PC-9 (cell line): ENCODE measurements at regions not wholly inside any gene's neighbourhood (a gene's known extent, or its start where the extent isn't known, plus 50 kb on each side); places are given as distances from the start of the nearest gene placed in this dataset.
A peak's percentile ranks its signal among the peaks of the same experiment; 100 is the strongest.

Experiments used
- BruUV-seq: library from RNA; stranded (reverse); fragments of 400-500 nt; replicated peaks from 2 replicates; lab custom pipeline; 2021; lab: Mats Ljungman, UMichigan
- CTCF ChIA-PET: fragments of 300-600 bp; sonication (Branson Sonifier 250); formaldehyde crosslinking; loops from one replicate; lab custom pipeline; 2022; ENCODE audit warnings: antibody characterized with exemption; lab: Charles Lee
- POLR2A ChIA-PET: fragments of 300-600 bp; sonication (Branson Sonifier 250); formaldehyde crosslinking; loops from one replicate; lab custom pipeline; 2022; ENCODE audit warnings: antibody characterized with exemption; ENCODE audit not compliant: unreplicated experiment; lab: Charles Lee
- DNase-seq, 2 experiments: peaks; one replicate each; pipeline versions ENCODE4 v3.0.0 to v3.0.0-alpha.2; 2015 to 2022; ENCODE audit warnings: mixed read lengths in 1 of 2
- H2AFZ ChIP-seq: fragments of 200-600 bp; sonication (generic); 2 replicates; pipeline ENCODE4 v1.8.1; 2017; ENCODE audit warnings: antibody characterized with exemption
- H3F3A ChIP-seq: fragments of 200-600 bp; sonication (generic); 2 replicates; pipeline ENCODE4 v1.8.1; 2017; ENCODE audit warnings: antibody characterized with exemption, mild to moderate bottlenecking, low read depth; ENCODE audit not compliant: insufficient read depth
- H3K27ac ChIP-seq: fragments of 200-600 bp; sonication (generic); 2 replicates; pipeline ENCODE4 v1.6.1; 2016; ENCODE audit warnings: mixed run types
- H3K27me3 ChIP-seq: fragments of 200-600 bp; sonication (generic); 2 replicates; pipeline ENCODE4 v1.6.1; 2016; ENCODE audit warnings: low read depth, mixed run types; ENCODE audit not compliant: insufficient read depth
- H3K36me3 ChIP-seq: fragments of 200-600 bp; sonication (generic); 2 replicates; pipeline ENCODE4 v1.6.1; 2016; ENCODE audit warnings: low read depth, mixed run types
- H3K4me1 ChIP-seq: fragments of 200-600 bp; sonication (generic); replicated peaks from 2 replicates; pipeline ENCODE4 v1.6.1; 2016; ENCODE audit warnings: mixed run types; ENCODE audit not compliant: insufficient read depth
- H3K4me2 ChIP-seq: fragments of 200-600 bp; sonication (generic); 2 replicates; pipeline ENCODE4 v1.6.1; 2017; ENCODE audit warnings: mixed run types
- H3K4me3 ChIP-seq: fragments of 200-600 bp; sonication (generic); 2 replicates; pipeline ENCODE4 v1.6.1; 2016; ENCODE audit warnings: mixed run types
- H3K79me2 ChIP-seq: fragments of 200-600 bp; sonication (generic); 2 replicates; pipeline ENCODE4 v1.6.1; 2017; ENCODE audit warnings: low read depth, mixed run types
- H3K9me2 ChIP-seq: fragments of 200-600 bp; sonication (generic); 2 replicates; pipeline ENCODE4 v1.8.1; 2017; ENCODE audit warnings: mild to moderate bottlenecking; ENCODE audit not compliant: insufficient read depth
- H3K9me3 ChIP-seq: fragments of 200-600 bp; sonication (generic); 2 replicates; pipeline ENCODE4 v1.8.1; 2016; ENCODE audit warnings: low read depth; ENCODE audit not compliant: insufficient read depth
- H4K20me1 ChIP-seq: fragments of 200-600 bp; sonication (generic); 2 replicates; pipeline ENCODE4 v1.8.1; 2017; ENCODE audit not compliant: insufficient read depth
- EZH2 ChIP-seq: fragments of 200-600 bp; sonication (generic); IDR thresholded peaks from 2 replicates; pipeline ENCODE4 v1.8.0; 2017; ENCODE audit warnings: antibody characterized with exemption, low read depth
- intact Hi-C: fragments of 100-400 bp; cut with micrococcal nuclease; formaldehyde crosslinking; loops from one replicate; pipeline ENCODE4 v1.10.0; 2022; ENCODE audit not compliant: unreplicated experiment
- TF ChIP-seq, protein P1 (sequence below): fragments of 200-600 bp; sonication (generic); conservative IDR thresholded peaks from 2 replicates; pipeline ENCODE4 v1.6.1; 2017; ENCODE audit warnings: mixed run types, antibody characterized with exemption, mild to moderate bottlenecking, moderate library complexity

DNA sequence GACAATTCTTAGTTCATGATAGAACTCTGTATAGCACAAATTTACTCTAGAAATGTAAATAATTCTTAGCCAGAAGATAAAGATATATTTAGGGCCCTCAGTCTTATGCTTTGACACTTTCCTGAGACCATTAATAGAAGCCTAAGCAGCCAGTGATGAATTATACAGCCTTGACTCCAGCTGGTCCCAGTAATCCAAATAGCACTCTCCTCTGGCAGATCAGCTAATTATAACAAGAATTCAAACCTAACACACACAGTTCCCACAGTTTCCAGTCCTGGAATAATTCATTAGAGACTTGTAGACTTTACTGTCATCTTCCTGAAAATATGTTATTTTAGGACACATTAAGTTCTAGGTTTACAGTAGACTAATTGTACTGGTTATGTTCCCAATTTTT lies 50.4 kb downstream of the SHOC1 start:
- H3K27ac ChIP-seq = peak overlapping the region; percentile 97
- no peaks in the 10 kb centered on the region for H3K27me3 ChIP-seq
- peaks cover 8% of the 10 kb centered on the region for H3K9me3 ChIP-seq
- intact Hi-C loops = no loop called here
- H4K20me1 ChIP-seq = no peaks in the 10 kb centered on the region
- H2AFZ ChIP-seq = no peak overlapping the region
- POLR2A ChIA-PET = interaction anchor here (0.6 to 0.7 kb wide), 2 partner anchors 290 to 368 kb away, joined by 3 read pairs; no protein-coding TSS in a partner anchor
- no peak for DNase-seq
- peaks cover 26% of the 10 kb centered on the region for H3K4me1 ChIP-seq
- no TSS peak for BruUV-seq
- H3K79me2 ChIP-seq = no peaks in the 10 kb centered on the region
- CTCF ChIA-PET = no interaction called here
- H3K36me3 ChIP-seq = no peaks in the 10 kb centered on the region
- H3K9me2 ChIP-seq = no peaks in the 10 kb centered on the region
- H3F3A ChIP-seq = peaks cover 13% of the 10 kb centered on the region
- peak overlapping the region; percentile 58; the same call in 1 of the 2 replicates for H3K4me2 ChIP-seq
- TF ChIP-seq EZH2 = no peak
- TF ChIP-seq, protein P1, sequence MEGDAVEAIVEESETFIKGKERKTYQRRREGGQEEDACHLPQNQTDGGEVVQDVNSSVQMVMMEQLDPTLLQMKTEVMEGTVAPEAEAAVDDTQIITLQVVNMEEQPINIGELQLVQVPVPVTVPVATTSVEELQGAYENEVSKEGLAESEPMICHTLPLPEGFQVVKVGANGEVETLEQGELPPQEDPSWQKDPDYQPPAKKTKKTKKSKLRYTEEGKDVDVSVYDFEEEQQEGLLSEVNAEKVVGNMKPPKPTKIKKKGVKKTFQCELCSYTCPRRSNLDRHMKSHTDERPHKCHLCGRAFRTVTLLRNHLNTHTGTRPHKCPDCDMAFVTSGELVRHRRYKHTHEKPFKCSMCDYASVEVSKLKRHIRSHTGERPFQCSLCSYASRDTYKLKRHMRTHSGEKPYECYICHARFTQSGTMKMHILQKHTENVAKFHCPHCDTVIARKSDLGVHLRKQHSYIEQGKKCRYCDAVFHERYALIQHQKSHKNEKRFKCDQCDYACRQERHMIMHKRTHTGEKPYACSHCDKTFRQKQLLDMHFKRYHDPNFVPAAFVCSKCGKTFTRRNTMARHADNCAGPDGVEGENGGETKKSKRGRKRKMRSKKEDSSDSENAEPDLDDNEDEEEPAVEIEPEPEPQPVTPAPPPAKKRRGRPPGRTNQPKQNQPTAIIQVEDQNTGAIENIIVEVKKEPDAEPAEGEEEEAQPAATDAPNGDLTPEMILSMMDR = no peak
- H3K4me3 ChIP-seq = no peak overlapping the region

DNA sequence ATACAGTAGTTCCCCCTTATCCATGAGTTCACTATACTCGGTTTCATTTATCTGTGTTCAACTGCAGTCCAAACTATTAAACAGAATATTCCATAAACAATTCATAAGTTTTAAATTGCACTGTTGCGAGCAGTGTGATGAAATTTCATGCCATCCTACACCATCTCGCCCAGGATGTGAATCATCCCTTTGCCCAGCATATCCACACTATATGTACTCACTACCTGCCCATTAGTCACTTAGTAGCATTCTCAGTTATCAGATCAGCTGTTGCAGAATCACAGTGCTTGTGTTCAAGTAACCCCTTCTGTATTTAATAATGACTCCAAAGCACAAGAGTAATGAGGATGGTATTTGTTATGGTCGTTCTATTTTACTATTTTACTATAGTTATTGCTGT lies 51.5 kb downstream of the SHOC1 start:
- no peaks in the 10 kb centered on the region for H3K36me3 ChIP-seq
- intact Hi-C loops = no loop called here
- no TSS peak for BruUV-seq
- peaks cover 16% of the 10 kb centered on the region for H3F3A ChIP-seq
- no peaks in the 10 kb centered on the region for H3K9me2 ChIP-seq
- no peaks in the 10 kb centered on the region for H3K27me3 ChIP-seq
- peak; percentile 53 to 91 for DNase-seq
- 0 out of 2 replicates have a peak overlapping the region, but pooled peaks have one; percentile 3 for H3K4me3 ChIP-seq
- ChIA-PET POLR2A (interaction anchor here (0.6 to 1.1 kb wide), 2 partner anchors 31 to 112 kb away, joined by 3 to 19 read pairs; partner anchors contain the start of gene DNAJC25), CTCF (no interaction called here)
- no peaks in the 10 kb centered on the region for H3K79me2 ChIP-seq
- peaks cover 11% of the 10 kb centered on the region for H3K9me3 ChIP-seq
- peak overlapping the region; percentile 97 for H3K27ac ChIP-seq
- H3K4me2 ChIP-seq = peak overlapping the region; percentile 58
- TF ChIP-seq, protein P1 = no peak
- TF ChIP-seq EZH2 = no peak
- peaks cover 26% of the 10 kb centered on the region for H3K4me1 ChIP-seq
- H4K20me1 ChIP-seq = peaks cover 3% of the 10 kb centered on the region; the same call in 1 of the 2 replicates
- H2AFZ ChIP-seq = 0 out of 2 replicates have a peak overlapping the region, but pooled peaks have one; percentile 10

DNA sequence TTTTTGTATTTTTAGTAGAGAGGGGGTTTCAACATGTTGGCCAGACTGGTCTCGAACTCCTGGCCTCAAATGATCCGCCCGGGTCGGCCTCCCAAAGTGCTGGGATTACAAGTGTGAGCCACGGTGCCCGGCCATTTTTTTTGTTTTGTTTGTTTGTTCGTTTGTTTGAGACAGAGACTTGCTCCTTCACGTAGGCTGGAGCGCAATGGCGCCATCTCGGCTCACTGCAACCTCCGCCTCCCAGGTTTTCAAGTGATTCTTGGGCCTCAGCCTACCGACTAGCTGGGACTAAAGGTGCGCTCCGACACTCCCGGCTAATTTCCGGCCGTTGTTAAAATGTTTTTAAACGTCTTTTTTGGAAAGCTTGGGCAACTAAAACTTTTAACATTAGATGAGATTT lies 54.0 kb downstream of the SHOC1 start:
- POLR2A ChIA-PET = no interaction called here
- H3K4me3 ChIP-seq = no peak overlapping the region
- intact Hi-C loops = no loop called here
- no peaks in the 10 kb centered on the region for H3K36me3 ChIP-seq
- TF ChIP-seq, protein P1 = no peak
- TF ChIP-seq EZH2 = no peak
- H4K20me1 ChIP-seq = peaks cover 3% of the 10 kb centered on the region; the same call in 1 of the 2 replicates
- H3K27ac ChIP-seq = no peak overlapping the region
- no peaks in the 10 kb centered on the region for H3K27me3 ChIP-seq
- H3K4me2 ChIP-seq = no peak overlapping the region
- CTCF ChIA-PET = no interaction called here
- no peak for DNase-seq
- H3F3A ChIP-seq = peaks cover 22% of the 10 kb centered on the region
- peaks cover 26% of the 10 kb centered on the region for H3K4me1 ChIP-seq
- H2AFZ ChIP-seq = no peak overlapping the region
- no peaks in the 10 kb centered on the region for H3K79me2 ChIP-seq
- peaks cover 19% of the 10 kb centered on the region; the same call in 1 of the 2 replicates for H3K9me3 ChIP-seq
- BruUV-seq = no TSS peak
- no peaks in the 10 kb centered on the region for H3K9me2 ChIP-seq
